GM10248 (cell line): ENCODE measurements at regions not wholly inside any gene's neighbourhood (a gene's known extent, or its start where the extent isn't known, plus 50 kb on each side); places are given as distances from the start of the nearest gene placed in this dataset.

ENCODE experiments used
- CTCF ChIA-PET: fragments of 300-600 bp; sonication (Branson Sonifier 250); formaldehyde crosslinking; extraction: SDS; loops from one replicate; lab custom pipeline; 2021; ENCODE audit warnings: antibody characterized with exemption; lab: Yijun Ruan, JAX
- POLR2A ChIA-PET: fragments of 350-650 bp; sonication (Branson Sonifier 250); formaldehyde crosslinking; extraction: SDS; loops from one replicate; lab custom pipeline; 2020; ENCODE audit warnings: antibody characterized with exemption; lab: Yijun Ruan, JAX
- DNase-seq: peaks from one replicate; pipeline ENCODE4 v3.0.0; 2012; ENCODE audit errors: extremely low spot score
- CTCF ChIP-seq: IDR thresholded peaks from 2 replicates; pipeline ENCODE4 v1.5.1; 2012; ENCODE audit warnings: mild to moderate bottlenecking, low read depth; ENCODE audit errors: extremely low read depth, missing control alignments, control extremely low read depth

GRCh38 chr13:108444448-108444847 is 174.9 kb downstream of the TNFSF13B start:
- TF ChIP-seq CTCF = no peak
- no peak for DNase-seq
- CTCF ChIA-PET = no interaction called here
- POLR2A ChIA-PET = no interaction called here

GRCh38 chr13:108448891-108449290 is 179.4 kb downstream of the TNFSF13B start:
- no peak for TF ChIP-seq CTCF
- no peak for DNase-seq
- ChIA-PET POLR2A (no interaction called here), CTCF (no interaction called here)

- POLR2A ChIA-PET = no interaction called here
- CTCF ChIA-PET = no interaction called here
Measured at GRCh38 chr13:108451121-108451520, 178.3 kb upstream of the MYO16 start.

GRCh38 chr13:108455320-108455719 is 174.1 kb upstream of the MYO16 start:
- DNase-seq = no peak
- ChIA-PET POLR2A (no interaction called here), CTCF (no interaction called here)
- TF ChIP-seq CTCF = no peak

More at GRCh38 chr13:108451121-108451520, 178.3 kb upstream of the MYO16 start:
- no peak for TF ChIP-seq CTCF
- DNase-seq = no peak

- CTCF ChIA-PET = no interaction called here
- POLR2A ChIA-PET = no interaction called here
- DNase-seq = no peak
- TF ChIP-seq CTCF = no peak
Measured at GRCh38 chr13:108460043-108460442, 169.4 kb upstream of the MYO16 start.

GRCh38 chr13:108460746-108461145 is 168.7 kb upstream of the MYO16 start:
- POLR2A ChIA-PET = no interaction called here
- no peak for TF ChIP-seq CTCF
- no peak for DNase-seq

GRCh38 chr13:108463340-108463739 is 166.1 kb upstream of the MYO16 start:
- DNase-seq = no peak
- ChIA-PET POLR2A (no interaction called here), CTCF (interaction anchor here (1.1 kb wide), 1 partner anchor 32 kb away, joined by 4 read pairs; no protein-coding TSS in a partner anchor)
- no peak for TF ChIP-seq CTCF

More at GRCh38 chr13:108460746-108461145, 168.7 kb upstream of the MYO16 start:
- CTCF ChIA-PET = no interaction called here
